K562 (cell line): ENCODE measurements at regions not wholly inside any gene's neighbourhood (a gene's known extent, or its start where the extent isn't known, plus 50 kb on each side); places are given as distances from the start of the nearest gene placed in this dataset.

Experiments used
- ATAC-seq: fragments of 200-7000 bp; cut with Tn5 transposase; 3 replicates; pipeline ENCODE4 v1.9.1; 2020; ENCODE audit warnings: moderate library complexity
- BruUV-seq: library from RNA; stranded (reverse); fragments of 400-500 nt; replicated peaks from 2 replicates; lab custom pipeline; 2021; lab: Mats Ljungman, UMichigan
- CTCF ChIA-PET: fragments of 300-600 bp; formaldehyde crosslinking; extraction: SDS; loops from one replicate; lab custom pipeline; 2021; ENCODE audit warnings: low intra/inter-chr PET ratio; lab: Yijun Ruan, JAX
- POLR2A ChIA-PET: fragments of 300-600, 350-650 bp; sonication (Branson Sonifier 250); formaldehyde crosslinking; extraction: SDS; loops from one replicate; lab custom pipeline; 2021; ENCODE audit warnings: antibody characterized with exemption, inconsistent platforms; lab: Yijun Ruan, JAX
- DNase-seq, 4 experiments: peaks; one replicate each; pipeline versions ENCODE4 v3.0.0 to v3.0.0-alpha.2; 2011 to 2018; ENCODE audit warnings: low spot score in 3 of 4, mixed read lengths in 3 of 4; ENCODE audit errors: extremely low read depth in 1 of 4
- FAIRE-seq: peaks from 2 replicates; lab custom pipeline; 2011; peaks lifted over from hg19 to GRCh38; lab: Jason Lieb, UNC
- H2AFZ ChIP-seq: 2 replicates; pipeline ENCODE4 v1.6.0; 2011; ENCODE audit warnings: low read depth, low read length, control low read depth, inconsistent platforms
- H3K27ac ChIP-seq: fragments of 200-600 bp; 3 replicates; pipeline ENCODE4 v1.8.0; 2011; ENCODE audit warnings: low read depth, mild to moderate bottlenecking, control low read depth, inconsistent platforms, low read length, moderate library complexity, mixed read lengths; ENCODE audit errors: extremely low read depth
- H3K27me3 ChIP-seq, 2 experiments: fragments of 300-600 bp in 1 of 2; 2 replicates in 1 of 2; 3 replicates in 1 of 2; pipeline versions ENCODE4 v1.6.0 to v1.8.0; 2011; ENCODE audit warnings: inconsistent platforms in 2 of 2, low read length in 2 of 2, mild to moderate bottlenecking in 1 of 2, mixed read lengths in 1 of 2, moderate library complexity in 1 of 2; ENCODE audit not compliant: control insufficient read depth in 2 of 2, insufficient read depth in 2 of 2
- H3K36me3 ChIP-seq: fragments of 300-600 bp; 3 replicates; pipeline ENCODE4 v1.8.0; 2011; ENCODE audit warnings: mild to moderate bottlenecking, low read length, inconsistent platforms; ENCODE audit not compliant: control insufficient read depth, insufficient read depth
- H3K4me1 ChIP-seq, 2 experiments: fragments of 200-600 bp in 1 of 2; replicated peaks in 1 of 2; 2 replicates in 1 of 2; 3 replicates in 1 of 2; pipeline versions ENCODE4 v1.5.1 to v1.8.0; 2011; ENCODE audit warnings: inconsistent platforms in 2 of 2, low read length in 2 of 2, mild to moderate bottlenecking in 1 of 2, mixed read lengths in 1 of 2, moderate library complexity in 1 of 2; ENCODE audit not compliant: control insufficient read depth in 2 of 2, insufficient read depth in 2 of 2
- H3K4me2 ChIP-seq: 2 replicates; pipeline ENCODE4 v1.6.1; 2011; ENCODE audit warnings: low read length, control low read depth, inconsistent platforms, mixed read lengths; ENCODE audit not compliant: insufficient read depth
- H3K4me3 ChIP-seq: fragments of 200-600 bp; sonication (generic), shearing (Covaris generic); 2 replicates; pipeline ENCODE4 v1.5.1; 2016; ENCODE audit warnings: control low read depth, inconsistent platforms
- H3K79me2 ChIP-seq: fragments of 200-600 bp; 3 replicates; pipeline ENCODE4 v1.8.0; 2011; ENCODE audit warnings: low read length, inconsistent platforms; ENCODE audit not compliant: control insufficient read depth, insufficient read depth
- H3K9ac ChIP-seq, 2 experiments: 2 replicates each; pipeline versions ENCODE4 v1.6.0 to v1.6.1; 2011; ENCODE audit warnings: low read depth in 2 of 2, low read length in 2 of 2, control low read depth in 1 of 2, inconsistent platforms in 1 of 2, mild to moderate bottlenecking in 1 of 2, mixed read lengths in 1 of 2; ENCODE audit not compliant: insufficient read depth in 1 of 2
- H3K9me1 ChIP-seq: one replicate; pipeline ENCODE4 v1.6.0; 2011; ENCODE audit warnings: inconsistent platforms, mild to moderate bottlenecking, low read length, moderate library complexity; ENCODE audit not compliant: control insufficient read depth, insufficient read depth
- H3K9me3 ChIP-seq: replicated peaks from 2 replicates; pipeline ENCODE4 v1.5.1; 2011; ENCODE audit warnings: low read depth, low read length, inconsistent platforms; ENCODE audit not compliant: control insufficient read depth, insufficient read depth
- H4K20me1 ChIP-seq: replicated peaks from 2 replicates; pipeline ENCODE4 v1.6.1; 2011; ENCODE audit warnings: low read length, inconsistent platforms, mixed read lengths; ENCODE audit not compliant: control insufficient read depth, insufficient read depth
- AFF4 ChIP-seq: sonication (generic); formaldehyde crosslinking; IDR thresholded peaks from 2 replicates; pipeline ENCODE4 v1.8.0; 2023; ENCODE audit warnings: mild to moderate bottlenecking, missing genetic modification reagents
- ATF3 ChIP-seq, 2 experiments: fragments of 450-650 bp in 1 of 2; sonication (generic) in 1 of 2; formaldehyde crosslinking in 1 of 2; IDR thresholded peaks in 1 of 2; conservative IDR thresholded peaks in 1 of 2; 2 replicates each; pipeline versions ENCODE4 v1.6.1 to v1.8.1; 2016 to 2023; ENCODE audit warnings: mild to moderate bottlenecking in 2 of 2, moderate library complexity in 2 of 2, inconsistent platforms in 1 of 2, missing genetic modification reagents in 1 of 2
- ATF7 ChIP-seq: fragments of 450-650 bp; IDR thresholded peaks from 2 replicates; pipeline ENCODE4 v1.7.1; 2014; ENCODE audit warnings: mild to moderate bottlenecking, moderate library complexity
- COPS2 ChIP-seq: fragments of 450-650 bp; conservative IDR thresholded peaks from 2 replicates; pipeline ENCODE4 v1.6.1; 2016; ENCODE audit warnings: mild to moderate bottlenecking, moderate library complexity
- DPF2 ChIP-seq: fragments of 450-650 bp; IDR thresholded peaks from 2 replicates; pipeline ENCODE4 v1.6.1; 2016
- GABPB2 ChIP-seq: fragments of 250-450 bp; sonication (Bioruptor Pico); conservative IDR thresholded peaks from 2 replicates; pipeline ENCODE4 v1.5.1; 2021; ENCODE audit warnings: mild to moderate bottlenecking
- GATA2 ChIP-seq: sonication (generic); formaldehyde crosslinking; IDR thresholded peaks from 2 replicates; pipeline ENCODE4 v1.4.0; 2020; ENCODE audit warnings: mild to moderate bottlenecking, missing genetic modification reagents
- JUND ChIP-seq, 2 experiments: IDR thresholded peaks; 2 replicates in 1 of 2; 3 replicates in 1 of 2; pipeline ENCODE4 v1.6.1; 2011; ENCODE audit warnings: borderline replicate concordance in 2 of 2, low read depth in 2 of 2, low read length in 2 of 2, improper control_type of control experiment in 1 of 2, missing biosample characterization in 1 of 2, missing genetic modification characterization in 1 of 2, missing genetic modification reagents in 1 of 2
- MEF2A ChIP-seq: IDR thresholded peaks from 2 replicates; pipeline ENCODE4 v1.6.1; 2011; ENCODE audit warnings: low read depth, mild to moderate bottlenecking, low read length, moderate library complexity; ENCODE audit not compliant: control insufficient read depth
- NR2C1 ChIP-seq, 2 experiments: fragments of 450-650 bp; IDR thresholded peaks; 2 replicates each; pipeline ENCODE4 v1.6.1; 2017; ENCODE audit warnings: mild to moderate bottlenecking in 2 of 2, antibody characterized with exemption in 1 of 2, inconsistent platforms in 1 of 2, missing compliant biosample characterization in 1 of 2, missing genetic modification characterization in 1 of 2
- RAD21 ChIP-seq, 2 experiments: fragments of 250-450 bp in 1 of 2; fragments of 450-650 bp in 1 of 2; sonication (Bioruptor Pico) in 1 of 2; formaldehyde crosslinking in 1 of 2; IDR thresholded peaks in 1 of 2; conservative IDR thresholded peaks in 1 of 2; 2 replicates each; pipeline versions ENCODE4 v1.4.0 to v1.8.0; 2020 to 2022; ENCODE audit warnings: mild to moderate bottlenecking in 2 of 2, moderate library complexity in 1 of 2
- RBM15 ChIP-seq: fragments of 200-400 bp; formaldehyde crosslinking; IDR thresholded peaks from 2 replicates; pipeline ENCODE4 v1.6.1; 2018; ENCODE audit warnings: mild to moderate bottlenecking, low read length, moderate library complexity; ENCODE audit not compliant: insufficient read depth
- SMAD4 ChIP-seq: fragments of 250-450 bp; sonication (Bioruptor Pico); conservative IDR thresholded peaks from 2 replicates; pipeline ENCODE4 v1.8.0; 2021; ENCODE audit warnings: inconsistent platforms, mild to moderate bottlenecking, moderate library complexity
- ZKSCAN8 ChIP-seq: fragments of 200-800 bp; sonication (Bioruptor generic); IDR thresholded peaks from 2 replicates; pipeline ENCODE4 v1.6.1; 2016; ENCODE audit warnings: missing genetic modification characterization, missing compliant biosample characterization
- ZNF695 ChIP-seq: fragments of 450-650 bp; formaldehyde crosslinking; IDR thresholded peaks from 2 replicates; pipeline ENCODE4 v1.4.0; 2020; ENCODE audit warnings: mild to moderate bottlenecking, moderate library complexity
- WGBS: fragments of 100-300 bp; shearing (Covaris generic); methylation state at CpG from one replicate; pipeline ENCODE4 v1.1.6; 2016; ENCODE audit warnings: low coverage, mixed read lengths; ENCODE audit not compliant: insufficient coverage; ENCODE audit errors: missing lambda C conversion rate; 5-methylcytosine and 5-hydroxymethylcytosine counted together
- in situ Hi-C: fragments of 300-500 bp; cut with MboI; formaldehyde crosslinking; loops from 4 replicates; pipeline ENCODE4 v1.15.0; 2018; ENCODE audit warnings: inconsistent platforms, mixed read lengths
- intact Hi-C: fragments of 100-400 bp; cut with micrococcal nuclease; formaldehyde crosslinking; loops from 2 replicates; pipeline ENCODE4 v1.14.2; 2022

GRCh38 chr12:68559984-68560850, 50.5 kb upstream of the RAP1B start:
- ATAC-seq (peak; percentile 79), FAIRE-seq (peak; percentile 60), DNase-seq (peak in 1 of 4 experiments; percentile 43)
- Histone ChIP-seq H3K79me2 (no peaks in the 10 kb centered on the region), H3K9me1 (no peaks in the 10 kb centered on the region), H2AFZ (peak overlapping the region; percentile 75), H3K27ac (no peak overlapping the region; the same call in 2 of the 3 replicates), H3K27me3 (no peaks in the 10 kb centered on the region), H3K4me1 (peaks cover 6 to 11% of the 10 kb centered on the region in 2 experiments; a peak in 3 of 5 replicates), H3K9me3 (no peaks in the 10 kb centered on the region), H3K4me2 (peak overlapping the region; percentile 24; the same call in 1 of the 2 replicates), H4K20me1 (no peaks in the 10 kb centered on the region), H3K4me3 (no peak overlapping the region), H3K9ac (peak overlapping the region in 1 of 2 experiments; percentile 19; a peak in 1 of 4 replicates), H3K36me3 (no peaks in the 10 kb centered on the region)
- in situ Hi-C loops = no loop called here
- ChIA-PET CTCF (no interaction called here), POLR2A (interaction anchor here (0.5 to 1.6 kb wide), 3 partner anchors 19 to 351 kb away, joined by 3 read pairs; no protein-coding TSS in a partner anchor)
- intact Hi-C loops = no loop called here
- no TSS peak for BruUV-seq
- 12% methylated on average over 8 of the region's 8 CpGs for WGBS
- 0 out of 4 replicates have a peak, but pooled peaks of 1 of the 2 experiments have one; percentile 17 for TF ChIP-seq RAD21 (CRISPR knock-in tag; conservative IDR thresholded peaks at IDR 0.05 in 1 of 2, IDR thresholded peaks at IDR 0.05 in 1 of 2)
- TF ChIP-seq ZNF695 (CRISPR knock-in tag) = no peak
- peak; percentile 22; the same call in 1 of the 2 replicates for TF ChIP-seq SMAD4
- TF ChIP-seq MEF2A = no peak
- no peak for TF ChIP-seq GATA2 (CRISPR knock-in tag)
- no peak for TF ChIP-seq ZKSCAN8 (CRISPR knock-in tag)
- no peak for TF ChIP-seq JUND (IDR thresholded peaks at IDR 0.05; ENCODE audit: borderline replicate concordance, low read depth, low read length)
- TF ChIP-seq JUND (tag; IDR thresholded peaks at IDR 0.05; ENCODE audit: borderline replicate concordance, low read depth, low read length) = peak; percentile 29; the same call in 1 of the 3 replicates
- no peak for TF ChIP-seq RBM15
- no peak for TF ChIP-seq DPF2
- TF ChIP-seq ATF7 = peak; percentile 41; the same call in 1 of the 2 replicates
- TF ChIP-seq GABPB2 (CRISPR knock-in tag) = no peak
- no peak for TF ChIP-seq COPS2
- no peak for TF ChIP-seq AFF4
- peak; percentile 34; the same call in 1 of the 2 replicates for TF ChIP-seq ATF3 (IDR thresholded peaks at IDR 0.05)
- TF ChIP-seq ATF3 (CRISPR knock-in tag; conservative IDR thresholded peaks at IDR 0.05) = no peak
- TF ChIP-seq NR2C1 (IDR thresholded peaks at IDR 0.05) = no peak
- 0 out of 2 replicates have a peak, but pooled peaks have one; percentile 34 for TF ChIP-seq NR2C1 (tag; IDR thresholded peaks at IDR 0.05)
